IMR-90 (cell line): ENCODE measurements at regions not wholly inside any gene's neighbourhood (a gene's known extent, or its start where the extent isn't known, plus 50 kb on each side); places are given as distances from the start of the nearest gene placed in this dataset.

Experiments used
- ATAC-seq: fragments of 200-7000 bp; cut with Tn5 transposase; 2 replicates; pipeline ENCODE4 v1.9.1; 2020; ENCODE audit warnings: low read depth, mild to moderate bottlenecking, moderate library complexity
- BruUV-seq: library from RNA; stranded (reverse); fragments of 400-500 nt; replicated peaks from 2 replicates; lab custom pipeline; 2021; lab: Mats Ljungman, UMichigan
- CTCF ChIA-PET: fragments of 300-600 bp; formaldehyde crosslinking; extraction: SDS; loops from one replicate; lab custom pipeline; 2021; ENCODE audit warnings: antibody characterized with exemption; lab: Yijun Ruan, JAX
- POLR2A ChIA-PET: fragments of 300-600 bp; sonication (Branson Sonifier 250); formaldehyde crosslinking; loops from one replicate; lab custom pipeline; 2022; ENCODE audit warnings: antibody characterized with exemption; ENCODE audit not compliant: unreplicated experiment; lab: Charles Lee
- DNase-seq: peaks from one replicate; pipeline ENCODE4 v3.0.0; 2013
- H2AFZ ChIP-seq: replicated peaks from 2 replicates; pipeline ENCODE3; 2013; ENCODE audit warnings: low read length, mild to moderate bottlenecking; ENCODE audit not compliant: poor library complexity
- H2AK5ac ChIP-seq: 2 replicates; pipeline ENCODE4 v1.6.1; 2013; ENCODE audit warnings: low read depth, low read length, inconsistent platforms
- H2AK9ac ChIP-seq: replicated peaks from 2 replicates; pipeline ENCODE3; 2013; ENCODE audit warnings: mild to moderate bottlenecking, low read depth, low read length, moderate library complexity; ENCODE audit not compliant: poor library complexity
- H2BK120ac ChIP-seq: 2 replicates; pipeline ENCODE4 v1.6.1; 2013; ENCODE audit warnings: low read depth, low read length, inconsistent platforms
- H2BK15ac ChIP-seq: 3 replicates; pipeline ENCODE4 v1.6.1; 2013; ENCODE audit warnings: low read depth, low read length, inconsistent platforms
- H2BK20ac ChIP-seq: 2 replicates; pipeline ENCODE4 v1.6.1; 2013; ENCODE audit warnings: low read depth, mild to moderate bottlenecking, inconsistent platforms, low read length, moderate library complexity
- H2BK5ac ChIP-seq: 2 replicates; pipeline ENCODE4 v1.6.1; 2013; ENCODE audit warnings: mild to moderate bottlenecking, low read depth, low read length, inconsistent platforms; ENCODE audit not compliant: poor library complexity, severe bottlenecking
- H3K14ac ChIP-seq: replicated peaks from 2 replicates; pipeline ENCODE4 v1.6.1; 2013; ENCODE audit warnings: low read depth, low read length, inconsistent platforms
- H3K18ac ChIP-seq: 2 replicates; pipeline ENCODE4 v1.6.1; 2013; ENCODE audit warnings: low read depth, low read length, control low read depth
- H3K23ac ChIP-seq: 2 replicates; pipeline ENCODE4 v1.6.1; 2013; ENCODE audit warnings: low read depth, low read length, inconsistent platforms
- H3K27ac ChIP-seq: 2 replicates; pipeline ENCODE4 v1.5.1; 2013; ENCODE audit warnings: mild to moderate bottlenecking, control low read depth, low read length; ENCODE audit not compliant: insufficient read depth
- H3K27me3 ChIP-seq: 2 replicates; pipeline ENCODE4 v1.6.1; 2013; ENCODE audit warnings: low read length; ENCODE audit not compliant: control insufficient read depth, insufficient read depth
- H3K36me3 ChIP-seq: 2 replicates; pipeline ENCODE4 v1.6.1; 2013; ENCODE audit warnings: low read length, mixed read lengths; ENCODE audit not compliant: control insufficient read depth, insufficient read depth
- H3K4ac ChIP-seq: 2 replicates; pipeline ENCODE4 v1.6.1; 2013; ENCODE audit warnings: low read depth, low read length, inconsistent platforms
- H3K4me1 ChIP-seq: 2 replicates; pipeline ENCODE4 v1.6.1; 2013; ENCODE audit warnings: low read length, mixed read lengths; ENCODE audit not compliant: control insufficient read depth, insufficient read depth
- H3K4me2 ChIP-seq: 2 replicates; pipeline ENCODE4 v1.6.1; 2013; ENCODE audit warnings: low read depth, mild to moderate bottlenecking, control low read depth, low read length, moderate library complexity
- H3K4me3 ChIP-seq: 2 replicates; pipeline ENCODE4 v1.5.1; 2013; ENCODE audit warnings: low read depth, mild to moderate bottlenecking, control low read depth, low read length, moderate library complexity; ENCODE audit not compliant: insufficient read depth
- H3K56ac ChIP-seq: 2 replicates; pipeline ENCODE4 v1.6.1; 2013; ENCODE audit warnings: low read length, inconsistent platforms; ENCODE audit not compliant: insufficient read depth; ENCODE audit errors: extremely low read depth
- H3K79me1 ChIP-seq, 2 experiments: 2 replicates each; pipeline ENCODE4 v1.6.1; 2013; ENCODE audit warnings: low read length in 2 of 2, inconsistent platforms in 1 of 2, low read depth in 1 of 2
- H3K9ac ChIP-seq: 2 replicates; pipeline ENCODE4 v1.6.1; 2013; ENCODE audit warnings: low read depth, low read length, control low read depth
- H3K9me1 ChIP-seq: 2 replicates; pipeline ENCODE4 v1.6.1; 2013; ENCODE audit warnings: low read length, inconsistent platforms; ENCODE audit not compliant: insufficient read depth
- H3K9me3 ChIP-seq: 2 replicates; pipeline ENCODE4 v1.6.1; 2013; ENCODE audit warnings: low read length; ENCODE audit not compliant: control insufficient read depth, insufficient read depth
- H4K20me1 ChIP-seq: 2 replicates; pipeline ENCODE4 v1.6.1; 2013; ENCODE audit warnings: low read length, inconsistent platforms; ENCODE audit not compliant: insufficient read depth
- H4K5ac ChIP-seq: 2 replicates; pipeline ENCODE4 v1.6.1; 2013; ENCODE audit warnings: mild to moderate bottlenecking, low read depth, low read length, control low read depth
- H4K8ac ChIP-seq, 2 experiments: 2 replicates each; pipeline ENCODE4 v1.6.1; 2013; ENCODE audit warnings: low read depth in 2 of 2, low read length in 2 of 2, control low read depth in 1 of 2, inconsistent platforms in 1 of 2
- H4K91ac ChIP-seq: 2 replicates; pipeline ENCODE4 v1.6.1; 2013; ENCODE audit warnings: low read depth, low read length, inconsistent platforms; ENCODE audit not compliant: insufficient read depth
- BHLHE40 ChIP-seq: fragments of 150-350 bp; IDR thresholded peaks from 2 replicates; pipeline ENCODE4 v1.6.1; 2016; ENCODE audit warnings: mild to moderate bottlenecking, low read depth, low read length
- CEBPB ChIP-seq: IDR thresholded peaks from 2 replicates; pipeline ENCODE4 v1.6.1; 2012; ENCODE audit warnings: low read depth, low read length, improper control_type of control experiment
- CHD1 ChIP-seq: IDR thresholded peaks from 2 replicates; pipeline ENCODE4 v1.6.1; 2012; ENCODE audit warnings: low read depth, low read length, improper control_type of control experiment
- CTCF ChIP-seq: conservative IDR thresholded peaks from 2 replicates; pipeline ENCODE4 v1.5.1; 2012; ENCODE audit warnings: mild to moderate bottlenecking, low read depth, low read length, improper control_type of control experiment
- ELK1 ChIP-seq: fragments of 150-350 bp; IDR thresholded peaks from 2 replicates; pipeline ENCODE4 v1.6.1; 2016; ENCODE audit warnings: low read depth, mild to moderate bottlenecking, low read length, moderate library complexity, borderline replicate concordance
- FOS ChIP-seq: fragments of 150-350 bp; IDR thresholded peaks from 2 replicates; pipeline ENCODE4 v1.6.1; 2016; ENCODE audit warnings: low read depth, low read length
- MAFK ChIP-seq: IDR thresholded peaks from 2 replicates; pipeline ENCODE4 v1.6.1; 2012; ENCODE audit warnings: low read depth, low read length, improper control_type of control experiment
- MAZ ChIP-seq: IDR thresholded peaks from 2 replicates; pipeline ENCODE4 v1.6.1; 2012; ENCODE audit warnings: low read depth, mild to moderate bottlenecking, low read length, improper control_type of control experiment, moderate library complexity, borderline replicate concordance
- MXI1 ChIP-seq: IDR thresholded peaks from 2 replicates; pipeline ENCODE4 v1.6.1; 2012; ENCODE audit warnings: low read depth, mild to moderate bottlenecking, low read length, moderate library complexity, borderline replicate concordance
- NFE2L2 ChIP-seq: fragments of 150-350 bp; IDR thresholded peaks from 2 replicates; pipeline ENCODE4 v1.6.1; 2016; ENCODE audit warnings: low read depth, mild to moderate bottlenecking, low read length
- POLR2A ChIP-seq: IDR thresholded peaks from 2 replicates; pipeline ENCODE4 v1.6.1; 2012; ENCODE audit warnings: mild to moderate bottlenecking, low read depth, low read length
- RAD21 ChIP-seq: IDR thresholded peaks from 2 replicates; pipeline ENCODE4 v1.6.1; 2012; ENCODE audit warnings: low read length, improper control_type of control experiment
- RCOR1 ChIP-seq: IDR thresholded peaks from 2 replicates; pipeline ENCODE4 v1.6.1; 2012; ENCODE audit warnings: mild to moderate bottlenecking, low read length, improper control_type of control experiment; ENCODE audit not compliant: insufficient replicate concordance
- RFX5 ChIP-seq: IDR thresholded peaks from 2 replicates; pipeline ENCODE4 v1.8.0; 2012; ENCODE audit warnings: low read depth, mild to moderate bottlenecking, low read length, moderate library complexity
- SMC3 ChIP-seq: fragments of 150-350 bp; IDR thresholded peaks from 2 replicates; pipeline ENCODE4 v1.6.1; 2016; ENCODE audit warnings: low read depth, mild to moderate bottlenecking, antibody characterized with exemption, low read length, moderate library complexity
- USF2 ChIP-seq: fragments of 150-350 bp; IDR thresholded peaks from 2 replicates; pipeline ENCODE4 v1.6.1; 2017; ENCODE audit warnings: mild to moderate bottlenecking, antibody characterized with exemption, low read length, low read depth
- WGBS, 2 experiments: methylation state at CpG; one replicate each; pipeline versions ENCODE4 v1.1.5 to v1.1.7; 2013; ENCODE audit warnings: missing lambda C conversion rate in 2 of 2; ENCODE audit not compliant: insufficient read length in 1 of 2; ENCODE audit errors: extremely low coverage in 2 of 2; 5-methylcytosine and 5-hydroxymethylcytosine counted together
- dilution Hi-C: fragments of 300-500 bp; cut with HindIII; formaldehyde crosslinking; loops from one replicate; pipeline ENCODE4 v1.14.3; 2018; ENCODE audit warnings: low sequenced_read_pairs; ENCODE audit not compliant: unreplicated experiment
- in situ Hi-C: fragments of 300-500 bp; cut with MboI; formaldehyde crosslinking; loops from 3 replicates; pipeline ENCODE4 v1.14.3; 2019; ENCODE audit warnings: low sequenced_read_pairs, inconsistent platforms, mixed read lengths
- intact Hi-C: fragments of 100-400 bp; cut with micrococcal nuclease; formaldehyde crosslinking; loops from 2 replicates; pipeline ENCODE4 v1.10.0; 2022

GRCh38 chr2:228474466-228474865 lies 293.0 kb upstream of the SPHKAP start:
- Histone ChIP-seq H3K4ac (no peak overlapping the region), H3K27me3 (no peaks in the 10 kb centered on the region), H3K27ac (no peak overlapping the region), H2BK5ac (no peak overlapping the region), H3K23ac (no peak overlapping the region), H2BK15ac (no peak overlapping the region), H2BK20ac (no peak overlapping the region), H3K9me3 (peaks cover 6% of the 10 kb centered on the region; the same call in 1 of the 2 replicates), H3K79me1 (no peaks in the 10 kb centered on the region), H3K4me1 (no peaks in the 10 kb centered on the region), H2AK9ac (no peak overlapping the region), H3K9me1 (no peaks in the 10 kb centered on the region), H2AK5ac (no peak overlapping the region), H3K9ac (no peak overlapping the region), H4K91ac (no peak overlapping the region), H3K36me3 (no peaks in the 10 kb centered on the region), H3K4me3 (no peak overlapping the region), H3K18ac (no peak overlapping the region), H4K20me1 (no peaks in the 10 kb centered on the region), H4K5ac (no peak overlapping the region), H3K4me2 (no peak overlapping the region), H2AFZ (no peak overlapping the region), H3K56ac (no peak overlapping the region), H3K14ac (no peak overlapping the region), H4K8ac (no peak overlapping the region), H2BK120ac (no peak overlapping the region)
- WGBS, 2 experiments: no CpG with 5 or more reads among the region's 2 CpGs
- intact Hi-C loops: no loop called here
- DNase-seq: no peak
- in situ Hi-C loops: no loop called here
- no peak for TF ChIP-seq CEBPB
- TF ChIP-seq USF2: no peak
- no peak for TF ChIP-seq CTCF
- TF ChIP-seq FOS: no peak
- no peak for TF ChIP-seq NFE2L2
- TF ChIP-seq MXI1: no peak
- TF ChIP-seq MAZ: no peak
- TF ChIP-seq SMC3: no peak
- TF ChIP-seq RAD21: no peak
- TF ChIP-seq BHLHE40: no peak
- no peak for TF ChIP-seq POLR2A
- no peak for TF ChIP-seq ELK1
- no peak for TF ChIP-seq MAFK
- no peak for TF ChIP-seq CHD1
- TF ChIP-seq RFX5: no peak
- no peak for TF ChIP-seq RCOR1
- no peak for ATAC-seq
- ChIA-PET POLR2A (no interaction called here), CTCF (no interaction called here)
- dilution Hi-C loops: no loop called here
- BruUV-seq: no TSS peak
